Skeletal muscle tissue (tissue), 3 donors: ENCODE measurements at regions not wholly inside any gene's neighbourhood (a gene's known extent, or its start where the extent isn't known, plus 50 kb on each side); places are given as distances from the start of the nearest gene placed in this dataset.

Experiments used
- H3K27ac ChIP-seq: one replicate; pipeline ENCODE4 v1.7.0; 2013; ENCODE audit warnings: mild to moderate bottlenecking, low read depth, low read length, inconsistent platforms
- H3K27me3 ChIP-seq, 3 donors: one replicate each; pipeline ENCODE4 v1.7.0; 2013; ENCODE audit warnings: low read length in 3 of 3; ENCODE audit not compliant: control insufficient read depth in 3 of 3, insufficient read depth in 3 of 3
- H3K36me3 ChIP-seq, 3 donors: one replicate each; pipeline ENCODE4 v1.7.0; 2013; ENCODE audit warnings: low read length in 3 of 3; ENCODE audit not compliant: control insufficient read depth in 3 of 3, insufficient read depth in 3 of 3
- H3K4me1 ChIP-seq, 3 donors: one replicate each; pipeline ENCODE4 v1.7.0; 2013; ENCODE audit warnings: low read length in 3 of 3, mild to moderate bottlenecking in 3 of 3; ENCODE audit not compliant: control insufficient read depth in 3 of 3, insufficient read depth in 3 of 3
- H3K4me3 ChIP-seq, 3 donors: one replicate each; pipeline ENCODE4 v1.7.0; 2013; ENCODE audit warnings: low read length in 3 of 3
- H3K9ac ChIP-seq, 3 donors: one replicate each; pipeline ENCODE4 v1.7.0; 2013; ENCODE audit warnings: low read length in 3 of 3, mild to moderate bottlenecking in 3 of 3, moderate library complexity in 2 of 3, low read depth in 1 of 3
- H3K9me3 ChIP-seq, 3 donors: one replicate each; pipeline ENCODE4 v1.7.0; 2013; ENCODE audit warnings: low read length in 3 of 3; ENCODE audit not compliant: control insufficient read depth in 3 of 3
- donor health status: Osteomylitis.

- H3K27me3 ChIP-seq: no peaks in the 10 kb centered on the region
- no peak overlapping the region for H3K9ac ChIP-seq
- H3K27ac ChIP-seq: peak overlapping the region; percentile 25
- H3K9me3 ChIP-seq: no peaks in the 10 kb centered on the region
- H3K4me1 ChIP-seq: peaks cover 9 to 13% (median 12%) of the 10 kb centered on the region in 3 donors
- no peaks in the 10 kb centered on the region for H3K36me3 ChIP-seq
- no peak overlapping the region for H3K4me3 ChIP-seq
Observed at GRCh38 chr11:15773476-15774387, 582.6 kb downstream of the SOX6 start.

- Histone ChIP-seq H3K36me3 (no peaks in the 10 kb centered on the region), H3K27ac (peak overlapping the region; percentile 25), H3K4me3 (no peak overlapping the region), H3K4me1 (peaks cover 9 to 13% (median 12%) of the 10 kb centered on the region in 3 donors), H3K9me3 (no peaks in the 10 kb centered on the region), H3K27me3 (no peaks in the 10 kb centered on the region), H3K9ac (peak overlapping the region in 1 of 3 donors; percentile 2)
Observed at GRCh38 chr11:15774388-15774939, 581.9 kb downstream of the SOX6 start.

- Histone ChIP-seq H3K4me3 (no peak overlapping the region), H3K36me3 (no peaks in the 10 kb centered on the region), H3K9ac (peak overlapping the region in 1 of 3 donors; percentile 2), H3K27me3 (no peaks in the 10 kb centered on the region), H3K27ac (peak overlapping the region; percentile 25), H3K9me3 (no peaks in the 10 kb centered on the region), H3K4me1 (peaks cover 9 to 13% (median 12%) of the 10 kb centered on the region in 3 donors)
Observed at GRCh38 chr11:15775015-15775541, 581.3 kb downstream of the SOX6 start.

- Histone ChIP-seq H3K27me3 (no peaks in the 10 kb centered on the region), H3K27ac (no peak overlapping the region), H3K9me3 (no peaks in the 10 kb centered on the region), H3K4me1 (peaks cover 9 to 14% (median 13%) of the 10 kb centered on the region in 3 donors), H3K9ac (no peak overlapping the region), H3K36me3 (no peaks in the 10 kb centered on the region), H3K4me3 (no peak overlapping the region)
Observed at GRCh38 chr11:15775797-15776196, 580.5 kb downstream of the SOX6 start.

- no peaks in the 10 kb centered on the region for H3K9me3 ChIP-seq
- H3K4me3 ChIP-seq: no peak overlapping the region
- no peak overlapping the region for H3K27ac ChIP-seq
- no peaks in the 10 kb centered on the region for H3K36me3 ChIP-seq
- peaks cover 9 to 17% (median 13%) of the 10 kb centered on the region in 3 donors for H3K4me1 ChIP-seq
- H3K9ac ChIP-seq: no peak overlapping the region
- no peaks in the 10 kb centered on the region for H3K27me3 ChIP-seq
Observed at GRCh38 chr11:15776366-15776765, 580.0 kb downstream of the SOX6 start.

GRCh38 chr11:15779518-15779917 is 576.8 kb downstream of the SOX6 start:
- Histone ChIP-seq H3K9me3 (no peaks in the 10 kb centered on the region), H3K27me3 (no peaks in the 10 kb centered on the region), H3K9ac (no peak overlapping the region), H3K4me3 (no peak overlapping the region), H3K27ac (no peak overlapping the region), H3K36me3 (no peaks in the 10 kb centered on the region), H3K4me1 (peaks cover 9 to 14% (median 10%) of the 10 kb centered on the region in 3 donors)

GRCh38 chr11:15780382-15780781 is 576.0 kb downstream of the SOX6 start:
- Histone ChIP-seq H3K4me3 (no peak overlapping the region), H3K9ac (no peak overlapping the region), H3K27ac (no peak overlapping the region), H3K36me3 (no peaks in the 10 kb centered on the region), H3K9me3 (no peaks in the 10 kb centered on the region), H3K27me3 (no peaks in the 10 kb centered on the region), H3K4me1 (peaks cover 2 to 6% (median 2%) of the 10 kb centered on the region in 3 donors)

GRCh38 chr11:15780837-15781236 is 575.5 kb downstream of the SOX6 start:
- H3K27ac ChIP-seq: no peak overlapping the region
- no peaks in the 10 kb centered on the region for H3K36me3 ChIP-seq
- no peak overlapping the region for H3K9ac ChIP-seq
- H3K9me3 ChIP-seq: no peaks in the 10 kb centered on the region
- peaks cover 0 to 5% (median 0%) of the 10 kb centered on the region in 3 donors for H3K4me1 ChIP-seq
- no peak overlapping the region for H3K4me3 ChIP-seq
- H3K27me3 ChIP-seq: no peaks in the 10 kb centered on the region

- Histone ChIP-seq H3K9me3 (no peaks in the 10 kb centered on the region), H3K4me1 (peaks cover 0 to 5% (median 0%) of the 10 kb centered on the region in 3 donors), H3K4me3 (no peak overlapping the region), H3K27ac (no peak overlapping the region), H3K27me3 (no peaks in the 10 kb centered on the region), H3K9ac (no peak overlapping the region), H3K36me3 (no peaks in the 10 kb centered on the region)
Observed at GRCh38 chr11:15783619-15784018, 572.7 kb downstream of the SOX6 start.
